H1 (cell line): ENCODE measurements at regions not wholly inside any gene's neighbourhood (a gene's known extent, or its start where the extent isn't known, plus 50 kb on each side); places are given as distances from the start of the nearest gene placed in this dataset.

Experiments used
- CTCF ChIA-PET: fragments of 300-600 bp; sonication (Branson Sonifier 250); formaldehyde crosslinking; loops from one replicate; lab custom pipeline; 2021; ENCODE audit not compliant: partially characterized antibody; lab: Charles Lee
- POLR2A ChIA-PET: fragments of 300-600 bp; sonication (Branson Sonifier 250); formaldehyde crosslinking; loops from one replicate; lab custom pipeline; 2021; ENCODE audit warnings: inconsistent platforms; ENCODE audit not compliant: partially characterized antibody; lab: Charles Lee
- DNase-seq, 2 experiments: peaks; one replicate each; pipeline versions ENCODE4 v3.0.0 to v3.0.0-alpha.2; 2010 to 2022; ENCODE audit warnings: low spot score in 2 of 2, low read depth in 1 of 2, mixed read lengths in 1 of 2
- FAIRE-seq: peaks from 2 replicates; lab custom pipeline; 2011; peaks lifted over from hg19 to GRCh38; lab: Jason Lieb, UNC
- H2AFZ ChIP-seq: 2 replicates; pipeline ENCODE4 v1.8.1; 2012; ENCODE audit warnings: low read length, inconsistent platforms
- H2AK5ac ChIP-seq: 2 replicates; pipeline ENCODE4 v1.6.1; 2013; ENCODE audit warnings: low read depth, low read length
- H2BK120ac ChIP-seq: replicated peaks from 2 replicates; pipeline ENCODE3; 2013; ENCODE audit warnings: low read depth, low read length, inconsistent platforms
- H2BK12ac ChIP-seq: 2 replicates; pipeline ENCODE4 v1.6.1; 2013; ENCODE audit warnings: low read depth, low read length
- H2BK15ac ChIP-seq: 2 replicates; pipeline ENCODE4 v1.6.1; 2013; ENCODE audit warnings: low read length
- H2BK20ac ChIP-seq: 2 replicates; pipeline ENCODE4 v1.6.1; 2013; ENCODE audit warnings: low read length
- H2BK5ac ChIP-seq: 2 replicates; pipeline ENCODE4 v1.6.1; 2013; ENCODE audit warnings: low read depth, low read length
- H3K14ac ChIP-seq: 2 replicates; pipeline ENCODE4 v1.6.1; 2013; ENCODE audit warnings: inconsistent platforms; ENCODE audit not compliant: insufficient read length
- H3K18ac ChIP-seq: 2 replicates; pipeline ENCODE4 v1.6.1; 2013; ENCODE audit warnings: low read length; ENCODE audit errors: extremely low read depth
- H3K23ac ChIP-seq: 2 replicates; pipeline ENCODE4 v1.6.1; 2013; ENCODE audit warnings: inconsistent platforms; ENCODE audit not compliant: insufficient read length
- H3K23me2 ChIP-seq: 2 replicates; pipeline ENCODE4 v1.6.1; 2013; ENCODE audit warnings: low read depth, low read length
- H3K27ac ChIP-seq: 2 replicates; pipeline ENCODE4 v1.6.1; 2011; ENCODE audit warnings: low read depth, low read length, inconsistent platforms
- H3K27me3 ChIP-seq, 4 experiments: replicated peaks in 1 of 4; 1 replicate in 1 of 4; 2 replicates in 3 of 4; pipeline versions ENCODE4 v1.6.1 to v1.8.1; 2011 to 2013; ENCODE audit warnings: low read length in 3 of 4, mild to moderate bottlenecking in 3 of 4, inconsistent platforms in 2 of 4, mixed read lengths in 2 of 4, moderate library complexity in 1 of 4; ENCODE audit not compliant: control insufficient read depth in 3 of 4, insufficient read depth in 3 of 4; ENCODE audit errors: extremely low read depth in 1 of 4
- H3K36me3 ChIP-seq, 4 experiments: 2 replicates each; pipeline versions ENCODE4 v1.6.1 to v1.8.1; 2011 to 2013; ENCODE audit warnings: mild to moderate bottlenecking in 4 of 4, low read length in 3 of 4, moderate library complexity in 2 of 4, control low read depth in 1 of 4, inconsistent platforms in 1 of 4; ENCODE audit not compliant: insufficient read depth in 4 of 4, control insufficient read depth in 2 of 4
- H3K4ac ChIP-seq: replicated peaks from 2 replicates; pipeline ENCODE3; 2013; ENCODE audit warnings: low read length, low read depth, mixed read lengths, inconsistent platforms; ENCODE audit not compliant: insufficient read length
- H3K4me1 ChIP-seq, 4 experiments: replicated peaks in 1 of 4; 1 replicate in 1 of 4; 2 replicates in 3 of 4; pipeline versions ENCODE4 v1.6.1 to v1.8.1; 2011 to 2013; ENCODE audit warnings: low read length in 3 of 4, inconsistent platforms in 2 of 4, mixed read lengths in 1 of 4; ENCODE audit not compliant: insufficient read depth in 4 of 4, control insufficient read depth in 3 of 4
- H3K4me2 ChIP-seq, 2 experiments: 2 replicates each; pipeline versions ENCODE4 v1.6.1 to v1.8.1; 2011 to 2013; ENCODE audit warnings: low read depth in 2 of 2, low read length in 2 of 2, control low read depth in 1 of 2, inconsistent platforms in 1 of 2, mild to moderate bottlenecking in 1 of 2; ENCODE audit not compliant: insufficient read depth in 1 of 2
- H3K4me3 ChIP-seq, 4 experiments: fragments of 200-600, 300-600 bp in 1 of 4; sonication (generic), shearing (Covaris generic), sonication (Bioruptor Twin) in 1 of 4; 2 replicates each; pipeline versions ENCODE4 v1.5.1 to v1.8.1; 2011 to 2016; ENCODE audit warnings: low read length in 4 of 4, low read depth in 3 of 4, control low read depth in 2 of 4, inconsistent platforms in 2 of 4, mild to moderate bottlenecking in 2 of 4, mixed read lengths in 1 of 4, moderate library complexity in 1 of 4; ENCODE audit not compliant: insufficient read depth in 2 of 4; ENCODE audit errors: extremely low read depth in 1 of 4
- H3K56ac ChIP-seq: replicated peaks from 2 replicates; pipeline ENCODE3; 2013; ENCODE audit warnings: low read depth, mild to moderate bottlenecking, mixed read lengths, low read length, inconsistent platforms; ENCODE audit not compliant: insufficient read length
- H3K79me1 ChIP-seq: 2 replicates; pipeline ENCODE4 v1.6.1; 2013; ENCODE audit warnings: low read depth, low read length, control low read depth
- H3K79me2 ChIP-seq, 2 experiments: 2 replicates each; pipeline versions ENCODE4 v1.6.1 to v1.8.1; 2012 to 2013; ENCODE audit warnings: low read length in 2 of 2, mild to moderate bottlenecking in 2 of 2, inconsistent platforms in 1 of 2; ENCODE audit not compliant: insufficient read depth in 2 of 2, control insufficient read depth in 1 of 2
- H3K9ac ChIP-seq, 4 experiments: replicated peaks in 1 of 4; 1 replicate in 1 of 4; 2 replicates in 3 of 4; pipeline versions ENCODE4 v1.6.1 to v1.8.1; 2011 to 2013; ENCODE audit warnings: low read depth in 3 of 4, low read length in 3 of 4, control low read depth in 2 of 4, mild to moderate bottlenecking in 2 of 4, moderate library complexity in 2 of 4, inconsistent platforms in 1 of 4; ENCODE audit errors: extremely low read depth in 1 of 4
- H3K9me3 ChIP-seq, 2 experiments: 2 replicates each; pipeline versions ENCODE4 v1.6.1 to v1.8.1; 2012 to 2013; ENCODE audit warnings: mild to moderate bottlenecking in 2 of 2, moderate library complexity in 2 of 2, control low read depth in 1 of 2, inconsistent platforms in 1 of 2, low read depth in 1 of 2, low read length in 1 of 2, mixed read lengths in 1 of 2; ENCODE audit not compliant: insufficient read depth in 2 of 2
- H4K20me1 ChIP-seq, 2 experiments: replicated peaks in 1 of 2; 2 replicates each; pipeline versions ENCODE3 to v1.8.1; 2011 to 2013; ENCODE audit warnings: inconsistent platforms in 2 of 2, low read length in 2 of 2, mild to moderate bottlenecking in 1 of 2; ENCODE audit not compliant: insufficient read depth in 2 of 2, control insufficient read depth in 1 of 2
- H4K5ac ChIP-seq: 2 replicates; pipeline ENCODE4 v1.6.1; 2013; ENCODE audit warnings: low read length, low read depth, mixed read lengths, inconsistent platforms; ENCODE audit not compliant: insufficient read length
- H4K8ac ChIP-seq: 2 replicates; pipeline ENCODE4 v1.8.0; 2013; ENCODE audit warnings: mild to moderate bottlenecking, moderate library complexity, low read length, inconsistent platforms; ENCODE audit not compliant: insufficient read depth; ENCODE audit errors: extremely low read depth
- H4K91ac ChIP-seq: replicated peaks from 2 replicates; pipeline ENCODE3; 2013; ENCODE audit warnings: low read length, mixed read lengths, inconsistent platforms; ENCODE audit not compliant: insufficient read length
- CHD1 ChIP-seq: IDR thresholded peaks from 2 replicates; pipeline ENCODE4 v1.6.1; 2012; ENCODE audit warnings: low read depth, low read length, improper control_type of control experiment
- EGR1 ChIP-seq: IDR thresholded peaks from 2 replicates; pipeline ENCODE4 v1.6.1; 2011; ENCODE audit warnings: low read depth, low read length, borderline replicate concordance
- SAP30 ChIP-seq: fragments of 300-600 bp; sonication (generic); IDR thresholded peaks from 2 replicates; pipeline ENCODE4 v1.7.1; 2012; ENCODE audit warnings: low read length, moderate library complexity, mild to moderate bottlenecking, inconsistent platforms; ENCODE audit not compliant: insufficient read depth, insufficient replicate concordance
- SP1 ChIP-seq: IDR thresholded peaks from 2 replicates; pipeline ENCODE4 v1.6.1; 2011; ENCODE audit warnings: low read depth, low read length
- TAF7 ChIP-seq: optimal IDR thresholded peaks from 2 replicates; pipeline ENCODE3; 2011; ENCODE audit warnings: low read depth, mild to moderate bottlenecking, inconsistent platforms, low read length, moderate library complexity, borderline replicate concordance
- ZNF274 ChIP-seq: IDR thresholded peaks from 2 replicates; pipeline ENCODE4 v1.7.0; 2012; ENCODE audit warnings: low read length, borderline replicate concordance; ENCODE audit errors: extremely low read depth
- WGBS, 2 experiments: shearing (Covaris generic) in 1 of 2; methylation state at CpG; one replicate each; pipeline versions ENCODE4 v1.1.6 to v1.1.7; 2013 to 2015; ENCODE audit warnings: low lambda C conversion rate in 2 of 2, mixed read lengths in 2 of 2, inconsistent platforms in 1 of 2, low coverage in 1 of 2, missing lambda C conversion rate in 1 of 2; ENCODE audit not compliant: insufficient replicate concordance in 2 of 2, insufficient coverage in 1 of 2, insufficient read length in 1 of 2; ENCODE audit errors: extremely low coverage in 1 of 2, missing lambda C conversion rate in 1 of 2; 5-methylcytosine and 5-hydroxymethylcytosine counted together

- DNase-seq (no peak), FAIRE-seq (no peak)
- H3K4me3 ChIP-seq = no peak overlapping the region
- H3K79me2 ChIP-seq = no peaks in the 10 kb centered on the region
- H2BK20ac ChIP-seq = no peak overlapping the region
- no peak overlapping the region for H3K4ac ChIP-seq
- H4K91ac ChIP-seq = no peak overlapping the region
- H2BK5ac ChIP-seq = no peak overlapping the region
- no peaks in the 10 kb centered on the region for H3K36me3 ChIP-seq
- peaks cover 14 to 17% of the 10 kb centered on the region in 2 experiments; a peak in 3 of 4 replicates for H3K9me3 ChIP-seq
- no peak overlapping the region for H3K56ac ChIP-seq
- H4K8ac ChIP-seq = no peak overlapping the region
- no peak overlapping the region for H4K5ac ChIP-seq
- H2BK12ac ChIP-seq = no peak overlapping the region
- H2BK120ac ChIP-seq = no peak overlapping the region
- H4K20me1 ChIP-seq = no peaks in the 10 kb centered on the region
- H3K79me1 ChIP-seq = no peaks in the 10 kb centered on the region
- CTCF ChIA-PET = interaction anchor here (1.1 to 1.8 kb wide), 2 partner anchors 9 to 11 kb away, joined by 3 to 6 read pairs; no protein-coding TSS in a partner anchor
- H3K4me2 ChIP-seq = no peak overlapping the region
- no peak overlapping the region for H2BK15ac ChIP-seq
- H3K18ac ChIP-seq = no peak overlapping the region
- H2AK5ac ChIP-seq = no peak overlapping the region
- H3K4me1 ChIP-seq = no peaks in the 10 kb centered on the region
- no peak overlapping the region for H3K9ac ChIP-seq
- 82% methylated on average over 4 of the region's 4 CpGs; no CpG with 5 or more reads in 1 of the 2 experiments for WGBS, 2 experiments
- H3K23me2 ChIP-seq = no peaks in the 10 kb centered on the region
- no peak overlapping the region for H3K14ac ChIP-seq
- POLR2A ChIA-PET = no interaction called here
- no peaks in the 10 kb centered on the region for H3K27me3 ChIP-seq
- H2AFZ ChIP-seq = no peak overlapping the region
- no peak overlapping the region for H3K23ac ChIP-seq
- H3K27ac ChIP-seq = no peak overlapping the region
- TF ChIP-seq EGR1 = no peak
- TF ChIP-seq SP1 = no peak
- no peak for TF ChIP-seq TAF7
- TF ChIP-seq ZNF274 = no peak
- TF ChIP-seq SAP30 = no peak
- TF ChIP-seq CHD1 = no peak
These were observed 67.2 kb upstream of the WSB1 start for GRCh38 chr17:27226611-27227230.
